K562 (cell line): ENCODE measurements at regions not wholly inside any gene's neighbourhood (a gene's known extent, or its start where the extent isn't known, plus 50 kb on each side); places are given as distances from the start of the nearest gene placed in this dataset.

Experiments
- ATAC-seq: fragments of 200-7000 bp; cut with Tn5 transposase; 3 replicates; pipeline ENCODE4 v1.9.1; 2020; ENCODE audit warnings: moderate library complexity
- BruUV-seq: library from RNA; stranded (reverse); fragments of 400-500 nt; replicated peaks from 2 replicates; lab custom pipeline; 2021; lab: Mats Ljungman, UMichigan
- CTCF ChIA-PET: fragments of 300-600 bp; formaldehyde crosslinking; extraction: SDS; loops from one replicate; lab custom pipeline; 2021; ENCODE audit warnings: low intra/inter-chr PET ratio; lab: Yijun Ruan, JAX
- POLR2A ChIA-PET: fragments of 300-600, 350-650 bp; sonication (Branson Sonifier 250); formaldehyde crosslinking; extraction: SDS; loops from one replicate; lab custom pipeline; 2021; ENCODE audit warnings: antibody characterized with exemption, inconsistent platforms; lab: Yijun Ruan, JAX
- DNase-seq, 4 experiments: peaks; one replicate each; pipeline versions ENCODE4 v3.0.0 to v3.0.0-alpha.2; 2011 to 2018; ENCODE audit warnings: low spot score in 3 of 4, mixed read lengths in 3 of 4; ENCODE audit errors: extremely low read depth in 1 of 4
- FAIRE-seq: peaks from 2 replicates; lab custom pipeline; 2011; peaks lifted over from hg19 to GRCh38; lab: Jason Lieb, UNC
- H2AFZ ChIP-seq: 2 replicates; pipeline ENCODE4 v1.6.0; 2011; ENCODE audit warnings: low read depth, low read length, control low read depth, inconsistent platforms
- H3K27ac ChIP-seq: fragments of 200-600 bp; 3 replicates; pipeline ENCODE4 v1.8.0; 2011; ENCODE audit warnings: low read depth, mild to moderate bottlenecking, control low read depth, inconsistent platforms, low read length, moderate library complexity, mixed read lengths; ENCODE audit errors: extremely low read depth
- H3K27me3 ChIP-seq, 2 experiments: fragments of 300-600 bp in 1 of 2; 2 replicates in 1 of 2; 3 replicates in 1 of 2; pipeline versions ENCODE4 v1.6.0 to v1.8.0; 2011; ENCODE audit warnings: inconsistent platforms in 2 of 2, low read length in 2 of 2, mild to moderate bottlenecking in 1 of 2, mixed read lengths in 1 of 2, moderate library complexity in 1 of 2; ENCODE audit not compliant: control insufficient read depth in 2 of 2, insufficient read depth in 2 of 2
- H3K36me3 ChIP-seq: fragments of 300-600 bp; 3 replicates; pipeline ENCODE4 v1.8.0; 2011; ENCODE audit warnings: mild to moderate bottlenecking, low read length, inconsistent platforms; ENCODE audit not compliant: control insufficient read depth, insufficient read depth
- H3K4me1 ChIP-seq, 2 experiments: fragments of 200-600 bp in 1 of 2; replicated peaks in 1 of 2; 2 replicates in 1 of 2; 3 replicates in 1 of 2; pipeline versions ENCODE4 v1.5.1 to v1.8.0; 2011; ENCODE audit warnings: inconsistent platforms in 2 of 2, low read length in 2 of 2, mild to moderate bottlenecking in 1 of 2, mixed read lengths in 1 of 2, moderate library complexity in 1 of 2; ENCODE audit not compliant: control insufficient read depth in 2 of 2, insufficient read depth in 2 of 2
- H3K4me2 ChIP-seq: 2 replicates; pipeline ENCODE4 v1.6.1; 2011; ENCODE audit warnings: low read length, control low read depth, inconsistent platforms, mixed read lengths; ENCODE audit not compliant: insufficient read depth
- H3K4me3 ChIP-seq: fragments of 200-600 bp; sonication (generic), shearing (Covaris generic); 2 replicates; pipeline ENCODE4 v1.5.1; 2016; ENCODE audit warnings: control low read depth, inconsistent platforms
- H3K79me2 ChIP-seq: fragments of 200-600 bp; 3 replicates; pipeline ENCODE4 v1.8.0; 2011; ENCODE audit warnings: low read length, inconsistent platforms; ENCODE audit not compliant: control insufficient read depth, insufficient read depth
- H3K9ac ChIP-seq, 2 experiments: 2 replicates each; pipeline versions ENCODE4 v1.6.0 to v1.6.1; 2011; ENCODE audit warnings: low read depth in 2 of 2, low read length in 2 of 2, control low read depth in 1 of 2, inconsistent platforms in 1 of 2, mild to moderate bottlenecking in 1 of 2, mixed read lengths in 1 of 2; ENCODE audit not compliant: insufficient read depth in 1 of 2
- H3K9me1 ChIP-seq: one replicate; pipeline ENCODE4 v1.6.0; 2011; ENCODE audit warnings: inconsistent platforms, mild to moderate bottlenecking, low read length, moderate library complexity; ENCODE audit not compliant: control insufficient read depth, insufficient read depth
- H3K9me3 ChIP-seq: replicated peaks from 2 replicates; pipeline ENCODE4 v1.5.1; 2011; ENCODE audit warnings: low read depth, low read length, inconsistent platforms; ENCODE audit not compliant: control insufficient read depth, insufficient read depth
- H4K20me1 ChIP-seq: replicated peaks from 2 replicates; pipeline ENCODE4 v1.6.1; 2011; ENCODE audit warnings: low read length, inconsistent platforms, mixed read lengths; ENCODE audit not compliant: control insufficient read depth, insufficient read depth
- BCOR ChIP-seq: fragments of 450-650 bp; IDR thresholded peaks from 2 replicates; pipeline ENCODE4 v1.6.1; 2016
- KDM1A ChIP-seq, 2 experiments: fragments of 450-650 bp; IDR thresholded peaks; 2 replicates each; pipeline ENCODE4 v1.6.1; 2016; ENCODE audit warnings: mild to moderate bottlenecking in 2 of 2
- RBFOX2 ChIP-seq: fragments of 200-400 bp; formaldehyde crosslinking; IDR thresholded peaks from 2 replicates; pipeline ENCODE4 v1.6.1; 2017; ENCODE audit warnings: low read depth, mild to moderate bottlenecking, low read length, moderate library complexity
- RHOXF2B ChIP-seq: fragments of 250-450 bp; sonication (Bioruptor Pico); conservative IDR thresholded peaks from 2 replicates; pipeline ENCODE4 v1.5.1; 2021
- ZNF124 ChIP-seq: sonication (generic); formaldehyde crosslinking; IDR thresholded peaks from 2 replicates; pipeline ENCODE4 v1.8.1; 2022; ENCODE audit warnings: missing genetic modification reagents
- ZNF79 ChIP-seq: fragments of 250-450 bp; sonication (Bioruptor Pico); IDR thresholded peaks from 2 replicates; pipeline ENCODE4 v1.4.0; 2020; ENCODE audit warnings: low read depth, mild to moderate bottlenecking, moderate library complexity
- WGBS: fragments of 100-300 bp; shearing (Covaris generic); methylation state at CpG from one replicate; pipeline ENCODE4 v1.1.6; 2016; ENCODE audit warnings: low coverage, mixed read lengths; ENCODE audit not compliant: insufficient coverage; ENCODE audit errors: missing lambda C conversion rate; 5-methylcytosine and 5-hydroxymethylcytosine counted together
- in situ Hi-C: fragments of 300-500 bp; cut with MboI; formaldehyde crosslinking; loops from 4 replicates; pipeline ENCODE4 v1.15.0; 2018; ENCODE audit warnings: inconsistent platforms, mixed read lengths
- intact Hi-C: fragments of 100-400 bp; cut with micrococcal nuclease; formaldehyde crosslinking; loops from 2 replicates; pipeline ENCODE4 v1.14.2; 2022
- TF ChIP-seq, protein P1 (sequence below): fragments of 250-450 bp; sonication (Bioruptor Pico); IDR thresholded peaks from 2 replicates; pipeline ENCODE4 v1.9.0; 2021; ENCODE audit warnings: mild to moderate bottlenecking
- TF ChIP-seq, protein P2 (sequence below): fragments of 250-450 bp; sonication (Bioruptor Pico); IDR thresholded peaks from 2 replicates; pipeline ENCODE4 v1.8.0; 2021; ENCODE audit warnings: moderate library complexity, mild to moderate bottlenecking, inconsistent platforms
- TF ChIP-seq, protein P3 (sequence below): conservative IDR thresholded peaks from 2 replicates; pipeline ENCODE4 v1.6.1; 2011; ENCODE audit warnings: low read depth, mild to moderate bottlenecking, low read length; ENCODE audit not compliant: control insufficient read depth
- TF ChIP-seq, protein P4 (sequence below), 3 experiments: fragments of 200-800 bp in 1 of 3; sonication (Bioruptor generic) in 1 of 3; sonication (generic) in 1 of 3; formaldehyde crosslinking in 1 of 3; IDR thresholded peaks; 2 replicates each; pipeline versions ENCODE4 v1.6.1 to v1.8.0; 2016 to 2022; ENCODE audit warnings: mild to moderate bottlenecking in 2 of 3, missing compliant biosample characterization in 2 of 3, missing genetic modification characterization in 2 of 3, missing genetic modification reagents in 1 of 3
- TF ChIP-seq, protein P5 (sequence below): sonication (generic); formaldehyde crosslinking; IDR thresholded peaks from 2 replicates; pipeline ENCODE4 v1.8.0; 2022; ENCODE audit warnings: mild to moderate bottlenecking, missing genetic modification reagents
- TF ChIP-seq, protein P6 (sequence below): fragments of 200-800 bp; sonication (Bioruptor generic); IDR thresholded peaks from 2 replicates; pipeline ENCODE4 v1.6.1; 2016; ENCODE audit warnings: missing genetic modification characterization, missing compliant biosample characterization
- TF ChIP-seq, protein P7 (sequence below): sonication (generic); formaldehyde crosslinking; IDR thresholded peaks from 2 replicates; pipeline ENCODE4 v1.8.1; 2023; ENCODE audit warnings: mild to moderate bottlenecking, missing genetic modification reagents

DNA sequence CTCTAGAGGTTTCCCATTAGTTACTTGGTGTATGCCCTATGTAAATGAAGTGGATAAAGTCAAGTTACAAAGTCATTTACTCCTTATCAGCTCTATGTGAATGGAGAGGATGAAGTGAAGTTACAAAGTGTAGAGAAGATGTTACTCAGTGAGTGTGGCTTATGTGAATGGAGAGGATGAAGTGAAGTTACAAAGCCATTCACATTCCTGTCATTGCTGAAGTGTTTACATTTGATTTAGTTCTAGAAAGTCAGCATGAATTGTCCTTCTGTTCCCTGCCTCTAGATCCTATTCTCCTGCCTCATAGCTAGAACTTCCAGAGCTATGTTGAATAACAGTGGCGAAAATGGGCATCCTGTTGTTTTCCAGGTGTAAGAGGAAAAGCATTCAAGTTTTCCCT is 880.1 kb downstream of the DNAJB9 start:
- intact Hi-C loops = no loop called here
- TF ChIP-seq, protein P1, sequence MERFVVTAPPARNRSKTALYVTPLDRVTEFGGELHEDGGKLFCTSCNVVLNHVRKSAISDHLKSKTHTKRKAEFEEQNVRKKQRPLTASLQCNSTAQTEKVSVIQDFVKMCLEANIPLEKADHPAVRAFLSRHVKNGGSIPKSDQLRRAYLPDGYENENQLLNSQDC = no peak
- TF ChIP-seq, protein P2, sequence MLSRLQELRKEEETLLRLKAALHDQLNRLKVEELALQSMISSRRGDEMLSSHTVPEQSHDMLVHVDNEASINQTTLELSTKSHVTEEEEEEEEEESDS (CRISPR knock-in tag) = no peak
- TF ChIP-seq, protein P3, sequence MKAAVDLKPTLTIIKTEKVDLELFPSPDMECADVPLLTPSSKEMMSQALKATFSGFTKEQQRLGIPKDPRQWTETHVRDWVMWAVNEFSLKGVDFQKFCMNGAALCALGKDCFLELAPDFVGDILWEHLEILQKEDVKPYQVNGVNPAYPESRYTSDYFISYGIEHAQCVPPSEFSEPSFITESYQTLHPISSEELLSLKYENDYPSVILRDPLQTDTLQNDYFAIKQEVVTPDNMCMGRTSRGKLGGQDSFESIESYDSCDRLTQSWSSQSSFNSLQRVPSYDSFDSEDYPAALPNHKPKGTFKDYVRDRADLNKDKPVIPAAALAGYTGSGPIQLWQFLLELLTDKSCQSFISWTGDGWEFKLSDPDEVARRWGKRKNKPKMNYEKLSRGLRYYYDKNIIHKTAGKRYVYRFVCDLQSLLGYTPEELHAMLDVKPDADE = no peak
- TF ChIP-seq ZNF79 (no peak), BCOR (no peak), ZNF124 (CRISPR knock-in tag) (no peak), RHOXF2B (CRISPR knock-in tag) (no peak), RBFOX2 (no peak), KDM1A (IDR thresholded peaks at IDR 0.05) (no peak)
- TF ChIP-seq, protein P4, sequence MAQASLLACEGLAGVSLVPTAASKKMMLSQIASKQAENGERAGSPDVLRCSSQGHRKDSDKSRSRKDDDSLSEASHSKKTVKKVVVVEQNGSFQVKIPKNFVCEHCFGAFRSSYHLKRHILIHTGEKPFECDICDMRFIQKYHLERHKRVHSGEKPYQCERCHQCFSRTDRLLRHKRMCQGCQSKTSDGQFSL (CRISPR knock-in tag; IDR thresholded peaks at IDR 0.05) = no peak
- TF ChIP-seq, protein P4 (tag; IDR thresholded peaks at IDR 0.05) = no peak
- TF ChIP-seq, protein P5, sequence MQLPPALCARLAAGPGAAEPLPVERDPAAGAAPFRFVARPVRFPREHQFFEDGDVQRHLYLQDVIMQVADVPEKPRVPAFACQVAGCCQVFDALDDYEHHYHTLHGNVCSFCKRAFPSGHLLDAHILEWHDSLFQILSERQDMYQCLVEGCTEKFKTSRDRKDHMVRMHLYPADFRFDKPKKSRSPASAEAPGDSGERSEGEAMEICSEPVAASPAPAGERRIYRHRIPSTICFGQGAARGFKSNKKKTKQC (CRISPR knock-in tag) = no peak
- TF ChIP-seq, protein P6, sequence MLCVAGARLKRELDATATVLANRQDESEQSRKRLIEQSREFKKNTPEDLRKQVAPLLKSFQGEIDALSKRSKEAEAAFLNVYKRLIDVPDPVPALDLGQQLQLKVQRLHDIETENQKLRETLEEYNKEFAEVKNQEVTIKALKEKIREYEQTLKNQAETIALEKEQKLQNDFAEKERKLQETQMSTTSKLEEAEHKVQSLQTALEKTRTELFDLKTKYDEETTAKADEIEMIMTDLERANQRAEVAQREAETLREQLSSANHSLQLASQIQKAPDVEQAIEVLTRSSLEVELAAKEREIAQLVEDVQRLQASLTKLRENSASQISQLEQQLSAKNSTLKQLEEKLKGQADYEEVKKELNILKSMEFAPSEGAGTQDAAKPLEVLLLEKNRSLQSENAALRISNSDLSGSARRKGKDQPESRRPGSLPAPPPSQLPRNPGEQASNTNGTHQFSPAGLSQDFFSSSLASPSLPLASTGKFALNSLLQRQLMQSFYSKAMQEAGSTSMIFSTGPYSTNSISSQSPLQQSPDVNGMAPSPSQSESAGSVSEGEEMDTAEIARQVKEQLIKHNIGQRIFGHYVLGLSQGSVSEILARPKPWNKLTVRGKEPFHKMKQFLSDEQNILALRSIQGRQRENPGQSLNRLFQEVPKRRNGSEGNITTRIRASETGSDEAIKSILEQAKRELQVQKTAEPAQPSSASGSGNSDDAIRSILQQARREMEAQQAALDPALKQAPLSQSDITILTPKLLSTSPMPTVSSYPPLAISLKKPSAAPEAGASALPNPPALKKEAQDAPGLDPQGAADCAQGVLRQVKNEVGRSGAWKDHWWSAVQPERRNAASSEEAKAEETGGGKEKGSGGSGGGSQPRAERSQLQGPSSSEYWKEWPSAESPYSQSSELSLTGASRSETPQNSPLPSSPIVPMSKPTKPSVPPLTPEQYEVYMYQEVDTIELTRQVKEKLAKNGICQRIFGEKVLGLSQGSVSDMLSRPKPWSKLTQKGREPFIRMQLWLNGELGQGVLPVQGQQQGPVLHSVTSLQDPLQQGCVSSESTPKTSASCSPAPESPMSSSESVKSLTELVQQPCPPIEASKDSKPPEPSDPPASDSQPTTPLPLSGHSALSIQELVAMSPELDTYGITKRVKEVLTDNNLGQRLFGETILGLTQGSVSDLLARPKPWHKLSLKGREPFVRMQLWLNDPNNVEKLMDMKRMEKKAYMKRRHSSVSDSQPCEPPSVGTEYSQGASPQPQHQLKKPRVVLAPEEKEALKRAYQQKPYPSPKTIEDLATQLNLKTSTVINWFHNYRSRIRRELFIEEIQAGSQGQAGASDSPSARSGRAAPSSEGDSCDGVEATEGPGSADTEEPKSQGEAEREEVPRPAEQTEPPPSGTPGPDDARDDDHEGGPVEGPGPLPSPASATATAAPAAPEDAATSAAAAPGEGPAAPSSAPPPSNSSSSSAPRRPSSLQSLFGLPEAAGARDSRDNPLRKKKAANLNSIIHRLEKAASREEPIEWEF = no peak
- TF ChIP-seq, protein P7, sequence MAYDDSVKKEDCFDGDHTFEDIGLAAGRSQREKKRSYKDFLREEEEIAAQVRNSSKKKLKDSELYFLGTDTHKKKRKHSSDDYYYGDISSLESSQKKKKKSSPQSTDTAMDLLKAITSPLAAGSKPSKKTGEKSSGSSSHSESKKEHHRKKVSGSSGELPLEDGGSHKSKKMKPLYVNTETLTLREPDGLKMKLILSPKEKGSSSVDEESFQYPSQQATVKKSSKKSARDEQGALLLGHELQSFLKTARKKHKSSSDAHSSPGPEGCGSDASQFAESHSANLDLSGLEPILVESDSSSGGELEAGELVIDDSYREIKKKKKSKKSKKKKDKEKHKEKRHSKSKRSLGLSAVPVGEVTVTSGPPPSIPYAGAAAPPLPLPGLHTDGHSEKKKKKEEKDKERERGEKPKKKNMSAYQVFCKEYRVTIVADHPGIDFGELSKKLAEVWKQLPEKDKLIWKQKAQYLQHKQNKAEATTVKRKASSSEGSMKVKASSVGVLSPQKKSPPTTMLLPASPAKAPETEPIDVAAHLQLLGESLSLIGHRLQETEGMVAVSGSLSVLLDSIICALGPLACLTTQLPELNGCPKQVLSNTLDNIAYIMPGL (CRISPR knock-in tag) = no peak

More for the DNA sequence above, 880.1 kb downstream of the DNAJB9 start:
- Histone ChIP-seq H3K4me2 (no peak overlapping the region), H3K4me1 (no peaks in the 10 kb centered on the region), H3K79me2 (no peaks in the 10 kb centered on the region), H3K4me3 (no peak overlapping the region), H3K9me1 (no peaks in the 10 kb centered on the region), H3K9ac (no peak overlapping the region), H2AFZ (no peak overlapping the region), H4K20me1 (no peaks in the 10 kb centered on the region), H3K27ac (no peak overlapping the region), H3K36me3 (no peaks in the 10 kb centered on the region), H3K9me3 (no peaks in the 10 kb centered on the region), H3K27me3 (no peaks in the 10 kb centered on the region)
- 0% methylated on average over 1 of the region's 1 CpG for WGBS
- no peak for DNase-seq
- ChIA-PET CTCF (no interaction called here), POLR2A (no interaction called here)
- BruUV-seq = no TSS peak
- ATAC-seq = no peak
- no peak for FAIRE-seq
- in situ Hi-C loops = no loop called here
